ENCODE measurements at regions not wholly inside any gene's neighbourhood (a gene's known extent, or its start where the extent isn't known, plus 50 kb on each side); places are given as distances from the start of the nearest gene placed in this dataset.
"Not testable (repeated sequence)": the region's sequence is repeated elsewhere in the genome, so short reads cannot be mapped to it uniquely, and the experiment has no call there.

- no peak for DNase-seq (ENCODE audit: low read depth in 2 of 3, low spot score in 2 of 3)
Observed at GRCh38 chr9:102941868-102942267, 53.3 kb upstream of the CYLC2 start.

- no peak for DNase-seq (ENCODE audit: low read depth in 2 of 3, low spot score in 2 of 3)
Observed at GRCh38 chr9:102922526-102922925, 72.6 kb upstream of the CYLC2 start.

DNA sequence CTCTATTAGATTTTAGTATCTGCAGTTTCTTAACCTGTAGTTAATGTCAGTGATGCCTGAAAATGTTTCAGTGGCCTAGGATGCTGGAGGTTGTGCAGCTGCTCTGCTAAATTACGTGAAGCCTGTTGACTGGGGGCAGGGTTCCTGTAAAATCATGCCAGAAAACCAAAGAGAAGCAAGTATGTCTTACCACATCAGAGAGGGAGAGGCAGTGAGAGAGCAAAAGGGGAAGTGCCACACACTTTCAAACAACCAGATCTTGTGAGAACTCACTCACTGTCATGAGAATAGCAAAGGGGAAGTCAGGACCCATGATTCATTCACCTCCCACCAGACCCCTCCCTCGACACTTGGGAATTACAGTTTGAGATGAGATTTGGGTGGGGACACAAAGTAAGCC is 83.9 kb upstream of the CYLC2 start:
- peak in 1 of 3 donors; percentile 12 for DNase-seq (ENCODE audit: low read depth in 2 of 3, low spot score in 2 of 3)

DNA sequence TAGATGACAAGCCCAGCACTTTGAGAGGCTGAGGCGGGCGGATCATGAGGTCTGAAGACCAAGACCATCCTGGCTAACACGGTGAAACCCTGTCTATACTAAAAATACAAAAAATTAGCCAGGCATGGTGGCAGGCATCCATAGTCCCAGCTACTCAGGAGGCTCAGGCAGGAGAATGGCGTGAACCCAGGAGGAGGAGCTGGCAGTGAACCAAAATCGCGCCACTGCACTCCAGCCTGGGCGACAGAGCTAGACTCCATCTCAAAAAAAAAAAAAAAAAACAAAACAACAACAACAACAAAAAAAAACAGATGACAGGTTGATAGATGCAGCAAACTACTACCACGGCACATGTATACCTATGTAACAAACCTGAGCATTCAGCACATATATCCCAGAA is 89.3 kb upstream of the CYLC2 start:
- not testable (repeated sequence) for DNase-seq (ENCODE audit: low read depth in 2 of 3, low spot score in 2 of 3)

- no peak for DNase-seq (ENCODE audit: low read depth in 2 of 3, low spot score in 2 of 3)
Observed at GRCh38 chr9:102892025-102892424, 103.1 kb upstream of the CYLC2 start.

- DNase-seq (ENCODE audit: low read depth in 2 of 3, low spot score in 2 of 3), result not testable (repeated sequence)
Observed at GRCh38 chr9:102888747-102889146, 106.4 kb upstream of the CYLC2 start.

DNA sequence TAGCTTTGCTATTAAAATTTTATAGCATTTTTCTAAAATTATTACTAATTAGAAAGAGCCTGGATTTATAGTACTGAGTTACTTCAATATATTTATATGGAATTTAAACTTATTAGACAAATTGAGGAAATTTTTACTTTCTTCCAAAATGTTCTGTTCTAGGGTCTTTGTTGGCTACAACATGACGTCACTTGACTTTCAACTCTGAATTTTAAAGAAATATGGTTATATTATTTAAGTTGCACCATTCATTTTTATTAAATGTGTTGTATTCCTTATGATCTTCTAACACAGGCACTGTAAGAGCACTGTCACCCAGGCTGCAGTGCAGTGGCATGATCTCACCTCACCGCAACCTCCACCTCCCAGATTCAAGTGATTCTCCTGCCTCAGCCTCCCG is 119.4 kb upstream of the CYLC2 start:
- no peak for DNase-seq (ENCODE audit: low read depth in 2 of 3, low spot score in 2 of 3)

GRCh38 chr9:102867488-102867887 is 127.6 kb upstream of the CYLC2 start:
- no peak for DNase-seq (ENCODE audit: low read depth in 2 of 3, low spot score in 2 of 3)

- no peak for DNase-seq (ENCODE audit: low read depth in 2 of 3, low spot score in 2 of 3)
Observed at GRCh38 chr9:102862478-102862877, 132.7 kb upstream of the CYLC2 start.

GRCh38 chr9:102855641-102856040 is 139.5 kb upstream of the CYLC2 start:
- DNase-seq (ENCODE audit: low read depth in 2 of 3, low spot score in 2 of 3), result no peak

DNA sequence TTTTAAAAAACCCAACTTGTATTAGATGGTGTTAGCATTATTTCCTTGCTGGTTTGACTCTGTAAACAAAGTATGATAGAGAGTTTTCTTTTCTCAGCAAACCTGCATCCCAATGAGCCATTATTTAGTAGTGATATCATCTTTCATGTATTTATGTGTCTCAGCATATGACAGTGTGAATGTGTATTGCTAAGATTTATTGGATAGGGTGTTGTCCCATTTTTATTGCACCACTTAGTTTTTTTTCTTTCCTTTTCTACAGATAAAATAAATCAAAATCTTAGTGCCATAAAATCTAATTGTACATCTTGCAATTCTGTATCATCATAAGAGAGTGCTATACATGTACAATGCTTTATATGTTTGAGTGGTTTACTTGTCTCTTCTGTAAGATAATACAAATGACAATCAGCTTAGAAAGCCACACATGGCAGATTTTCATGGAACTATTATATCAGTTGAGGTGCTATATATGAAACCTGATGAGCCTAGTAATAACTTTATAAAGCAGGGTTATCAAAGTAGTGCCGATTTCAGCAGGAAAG is 149.2 kb upstream of the CYLC2 start:
- no peak for DNase-seq (ENCODE audit: low read depth in 2 of 3, low spot score in 2 of 3)

GRCh38 chr9:102844716-102845115 is 150.4 kb upstream of the CYLC2 start:
- no peak for DNase-seq (ENCODE audit: low read depth in 2 of 3, low spot score in 2 of 3)

GRCh38 chr9:102842423-102842822 is 152.7 kb upstream of the CYLC2 start:
- DNase-seq (ENCODE audit: low read depth in 2 of 3, low spot score in 2 of 3), result no peak

- DNase-seq (ENCODE audit: low read depth in 2 of 3, low spot score in 2 of 3), result no peak
Observed at GRCh38 chr9:102841376-102841775, 153.8 kb upstream of the CYLC2 start.

DNA sequence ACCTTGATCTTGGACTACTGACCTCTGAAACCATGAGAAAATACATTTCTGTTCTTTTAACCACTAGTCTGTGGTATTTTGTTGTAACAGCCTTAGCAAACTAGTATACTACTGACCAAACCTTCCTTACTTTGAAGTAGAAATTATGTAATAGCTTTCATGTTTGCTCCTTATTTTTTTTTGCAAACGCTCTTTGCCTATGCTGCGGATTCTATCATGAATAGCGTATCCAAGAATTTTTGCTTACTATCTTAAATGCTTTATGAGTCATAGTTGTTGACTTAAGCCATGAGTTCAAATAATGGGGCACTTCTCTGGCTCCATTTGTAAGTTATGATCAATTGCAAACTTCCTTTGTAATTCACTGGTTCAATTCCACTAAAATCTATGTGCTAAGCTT is 154.8 kb upstream of the CYLC2 start:
- DNase-seq (ENCODE audit: low read depth in 2 of 3, low spot score in 2 of 3), result no peak

- DNase-seq (ENCODE audit: low read depth in 2 of 3, low spot score in 2 of 3), result no peak
Observed at GRCh38 chr9:102832814-102833213, 162.3 kb upstream of the CYLC2 start.

DNA sequence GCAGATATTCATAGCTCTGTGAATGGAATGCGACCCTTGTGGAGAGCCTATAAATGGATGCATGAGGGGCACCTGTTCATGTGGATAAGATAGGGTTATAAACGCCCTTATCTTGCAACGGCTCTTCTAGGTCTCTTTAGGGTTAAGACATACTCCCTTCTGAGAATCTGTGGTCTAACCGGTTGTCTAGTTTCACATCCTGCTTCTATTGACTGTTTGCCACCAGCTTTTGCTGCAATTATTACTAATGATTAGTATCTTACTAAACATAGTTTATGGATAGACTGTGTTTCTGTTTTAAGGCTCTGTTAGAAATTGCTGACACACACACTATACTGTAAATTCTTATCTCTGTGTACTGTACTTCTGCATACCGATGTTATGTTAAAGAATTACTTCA is 198.9 kb upstream of the CYLC2 start:
- DNase-seq (ENCODE audit: low read depth in 2 of 3, low spot score in 2 of 3), result no peak

DNA sequence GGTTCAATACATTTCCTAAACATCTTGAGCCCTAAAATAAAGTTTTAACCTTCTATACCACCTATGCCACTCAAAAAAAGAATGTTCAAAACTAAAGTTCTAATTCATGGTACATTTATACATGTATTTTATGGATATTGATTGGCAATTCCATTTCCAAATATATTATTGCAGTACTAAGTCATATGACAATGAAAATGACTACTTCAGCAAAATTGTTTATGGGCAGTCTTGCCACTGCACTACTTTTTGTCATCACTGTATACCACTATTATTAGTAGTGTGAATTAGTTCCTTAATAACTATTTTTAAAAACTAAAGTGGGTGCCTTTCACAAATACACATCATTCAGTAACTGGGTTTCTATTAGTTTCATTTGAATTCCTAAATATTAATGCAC is 199.6 kb upstream of the CYLC2 start:
- DNase-seq (ENCODE audit: low read depth in 2 of 3, low spot score in 2 of 3), result no peak

GRCh38 chr9:102779356-102779755 is 215.8 kb upstream of the CYLC2 start:
- no peak for DNase-seq (ENCODE audit: low read depth in 2 of 3, low spot score in 2 of 3)

- DNase-seq (ENCODE audit: low read depth in 2 of 3, low spot score in 2 of 3), result no peak
Observed at GRCh38 chr9:102778746-102779145, 216.4 kb upstream of the CYLC2 start.

DNA sequence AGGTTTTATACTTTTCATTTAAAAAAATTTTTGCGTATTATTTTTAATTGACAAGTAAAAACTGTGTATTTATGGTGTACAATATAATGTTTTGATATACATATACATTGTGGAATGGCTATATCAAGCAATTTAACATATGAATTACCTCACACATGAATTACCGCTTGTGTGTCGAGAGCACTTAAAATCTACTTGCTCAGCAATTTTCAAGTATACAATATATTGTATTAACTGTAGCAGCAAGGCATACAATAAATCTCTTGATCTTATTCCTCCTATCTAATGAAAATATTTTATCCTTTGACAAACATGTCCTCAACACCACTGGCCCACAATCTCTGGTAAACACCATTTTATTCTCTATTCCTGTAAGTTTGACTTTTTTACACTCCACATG is 224.4 kb upstream of the CYLC2 start:
- no peak for DNase-seq (ENCODE audit: low read depth in 2 of 3, low spot score in 2 of 3)

DNA sequence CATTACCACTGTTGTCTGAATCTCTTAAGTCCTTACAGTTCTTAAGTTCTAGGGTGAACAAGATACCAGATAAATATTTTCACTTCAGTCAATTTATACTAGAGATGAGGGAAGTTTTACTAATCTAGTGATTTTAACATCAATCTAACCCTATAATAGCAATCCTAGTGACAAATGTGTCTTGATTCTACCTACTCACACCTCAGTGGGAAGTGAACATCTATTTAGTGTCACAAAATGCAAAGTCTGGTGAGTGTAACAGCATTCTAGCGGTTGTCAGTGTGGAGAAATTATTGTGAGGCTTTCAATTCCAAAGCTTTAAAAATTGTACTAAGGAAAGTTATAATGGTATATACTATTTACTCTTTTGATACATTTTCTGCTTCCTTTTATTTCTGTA is 225.8 kb upstream of the CYLC2 start:
- no peak for DNase-seq (ENCODE audit: low read depth in 2 of 3, low spot score in 2 of 3)

DNA sequence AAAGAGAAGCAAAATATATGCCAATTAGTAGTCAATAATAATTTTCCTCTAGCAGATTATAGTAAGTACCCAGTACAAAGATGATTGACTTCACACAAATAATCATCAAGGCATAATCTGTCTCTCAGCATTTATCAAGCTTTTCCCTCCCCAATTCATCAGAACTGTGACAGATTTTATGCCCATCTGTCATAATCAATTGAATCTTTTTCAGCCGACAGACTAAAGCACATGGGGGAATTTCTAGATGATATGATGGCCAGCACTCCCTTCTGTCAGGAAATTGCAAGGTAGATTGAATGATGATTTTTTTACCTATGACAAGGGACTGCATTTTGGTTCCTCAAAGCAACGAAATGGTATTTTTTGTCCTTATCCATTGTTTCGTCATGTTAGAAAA is 227.1 kb upstream of the CYLC2 start:
- no peak for DNase-seq (ENCODE audit: low read depth in 2 of 3, low spot score in 2 of 3)

DNA sequence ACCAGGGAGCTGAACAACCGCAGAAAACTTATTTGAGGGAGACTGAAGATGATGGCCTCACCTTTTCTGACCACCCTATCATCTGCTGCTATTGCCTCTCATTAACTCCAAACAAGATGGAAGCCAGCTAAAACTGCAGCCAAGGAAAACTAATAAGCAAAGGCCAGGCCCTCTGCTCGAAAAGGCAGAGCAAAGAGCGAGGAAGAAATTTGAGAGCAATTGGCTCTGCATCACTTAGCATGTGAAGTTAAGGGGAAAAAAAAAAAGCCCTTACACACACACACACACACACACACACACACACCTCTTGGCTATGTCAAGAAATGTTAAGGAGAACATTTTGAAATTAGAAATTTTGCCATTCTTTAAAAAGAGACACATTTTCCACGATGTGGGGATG is 228.1 kb upstream of the CYLC2 start:
- no peak for DNase-seq (ENCODE audit: low read depth in 2 of 3, low spot score in 2 of 3)
